ENCODE measurements at regions not wholly inside any gene's neighbourhood (a gene's known extent, or its start where the extent isn't known, plus 50 kb on each side); places are given as distances from the start of the nearest gene placed in this dataset.

- TF ChIP-seq, protein P1, sequence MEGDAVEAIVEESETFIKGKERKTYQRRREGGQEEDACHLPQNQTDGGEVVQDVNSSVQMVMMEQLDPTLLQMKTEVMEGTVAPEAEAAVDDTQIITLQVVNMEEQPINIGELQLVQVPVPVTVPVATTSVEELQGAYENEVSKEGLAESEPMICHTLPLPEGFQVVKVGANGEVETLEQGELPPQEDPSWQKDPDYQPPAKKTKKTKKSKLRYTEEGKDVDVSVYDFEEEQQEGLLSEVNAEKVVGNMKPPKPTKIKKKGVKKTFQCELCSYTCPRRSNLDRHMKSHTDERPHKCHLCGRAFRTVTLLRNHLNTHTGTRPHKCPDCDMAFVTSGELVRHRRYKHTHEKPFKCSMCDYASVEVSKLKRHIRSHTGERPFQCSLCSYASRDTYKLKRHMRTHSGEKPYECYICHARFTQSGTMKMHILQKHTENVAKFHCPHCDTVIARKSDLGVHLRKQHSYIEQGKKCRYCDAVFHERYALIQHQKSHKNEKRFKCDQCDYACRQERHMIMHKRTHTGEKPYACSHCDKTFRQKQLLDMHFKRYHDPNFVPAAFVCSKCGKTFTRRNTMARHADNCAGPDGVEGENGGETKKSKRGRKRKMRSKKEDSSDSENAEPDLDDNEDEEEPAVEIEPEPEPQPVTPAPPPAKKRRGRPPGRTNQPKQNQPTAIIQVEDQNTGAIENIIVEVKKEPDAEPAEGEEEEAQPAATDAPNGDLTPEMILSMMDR (conservative IDR thresholded peaks at IDR 0.05; ENCODE audit: low read length), result no peak
- no peak for TF ChIP-seq EZH2phosphoT487 (IDR thresholded peaks at IDR 0.05; ENCODE audit: borderline replicate concordance)
These were observed 882.0 kb upstream of the EDIL3 start for GRCh38 chr5:85266692-85267091.

All from Loucy (cell line).